HCT116 (cell line): ENCODE measurements at regions not wholly inside any gene's neighbourhood (a gene's known extent, or its start where the extent isn't known, plus 50 kb on each side); places are given as distances from the start of the nearest gene placed in this dataset.

Experiments
- ATAC-seq: fragments of 200-7000 bp; cut with Tn5 transposase; 2 replicates; pipeline ENCODE4 v1.9.1; 2020; ENCODE audit warnings: mild to moderate bottlenecking, moderate library complexity
- BruUV-seq: library from RNA; stranded (reverse); fragments of 400-500 nt; replicated peaks from 2 replicates; lab custom pipeline; 2021; lab: Mats Ljungman, UMichigan
- CTCF ChIA-PET: fragments of 300-600 bp; sonication (Branson Sonifier 250); formaldehyde crosslinking; loops from one replicate; lab custom pipeline; 2021; ENCODE audit warnings: antibody characterized with exemption; lab: Charles Lee
- POLR2A ChIA-PET: fragments of 300-600, 350-600 bp; sonication (Branson Sonifier 250); formaldehyde crosslinking; loops from one replicate; lab custom pipeline; 2021; ENCODE audit warnings: antibody characterized with exemption; lab: Charles Lee
- RAD21 ChIA-PET, 2 experiments: fragments of 300-600 bp; sonication (Branson Sonifier 250); formaldehyde crosslinking; loops; one replicate each; lab custom pipeline; 2023; ENCODE audit warnings: low total read pairs in 2 of 2; ENCODE audit not compliant: uncharacterized antibody in 2 of 2, unreplicated experiment in 2 of 2, low non-redundant PET in 1 of 2; lab: Charles Lee
- DNase-seq: peaks from one replicate; pipeline ENCODE4 v3.0.0-alpha.2; 2010; ENCODE audit warnings: low read depth, low spot score
- H2AFZ ChIP-seq: fragments of 200-600 bp; shearing (Covaris generic), sonication (generic); 2 replicates; pipeline ENCODE4 v1.6.1; 2017; ENCODE audit warnings: low read depth, mixed run types, mixed read lengths, antibody characterized with exemption, low read length; ENCODE audit not compliant: poor library complexity, severe bottlenecking
- H3K27ac ChIP-seq: 2 replicates; pipeline ENCODE4 v1.5.1; 2012; ENCODE audit warnings: low read depth, low read length
- H3K27me3 ChIP-seq: fragments of 200-600 bp; sonication (generic); 2 replicates; pipeline ENCODE4 v1.6.1; 2016; ENCODE audit warnings: mixed run types, low read length, mixed read lengths; ENCODE audit not compliant: insufficient read depth
- H3K36me3 ChIP-seq, 2 experiments: fragments of 200-500 bp in 1 of 2; fragments of 200-600 bp in 1 of 2; sonication (Bioruptor generic) in 1 of 2; sonication (generic) in 1 of 2; 2 replicates each; pipeline versions ENCODE4 v1.5.1 to v1.6.1; 2014 to 2016; ENCODE audit warnings: low read length in 2 of 2, inconsistent platforms in 1 of 2, mixed read lengths in 1 of 2, mixed run types in 1 of 2; ENCODE audit not compliant: insufficient read depth in 2 of 2, control insufficient read depth in 1 of 2
- H3K4me1 ChIP-seq, 2 experiments: fragments of 200-600 bp in 1 of 2; sonication (generic) in 1 of 2; 2 replicates each; pipeline versions ENCODE4 v1.5.1 to v1.6.1; 2012 to 2017; ENCODE audit warnings: low read length in 2 of 2, inconsistent platforms in 1 of 2, mild to moderate bottlenecking in 1 of 2, mixed read lengths in 1 of 2, mixed run types in 1 of 2, moderate library complexity in 1 of 2; ENCODE audit not compliant: insufficient read depth in 2 of 2, control insufficient read depth in 1 of 2
- H3K4me2 ChIP-seq: fragments of 200-600 bp; sonication (generic); 2 replicates; pipeline ENCODE4 v1.6.1; 2017; ENCODE audit warnings: mixed run types, low read length, mixed read lengths
- H3K4me3 ChIP-seq, 2 experiments: fragments of 200-600 bp in 1 of 2; sonication (generic) in 1 of 2; replicated peaks in 1 of 2; 2 replicates each; pipeline ENCODE4 v1.5.1; 2011 to 2016; ENCODE audit warnings: low read length in 2 of 2, control low read depth in 1 of 2, low read depth in 1 of 2, mild to moderate bottlenecking in 1 of 2, mixed read lengths in 1 of 2, mixed run types in 1 of 2
- H3K79me2 ChIP-seq: fragments of 200-600 bp; sonication (generic); 2 replicates; pipeline ENCODE4 v1.6.1; 2017; ENCODE audit warnings: mild to moderate bottlenecking, mixed run types, low read length, moderate library complexity, mixed read lengths; ENCODE audit not compliant: insufficient read depth
- H3K9ac ChIP-seq: fragments of 200-600 bp; sonication (generic); 2 replicates; pipeline ENCODE4 v1.6.1; 2016; ENCODE audit warnings: low read length, mixed read lengths
- H3K9me2 ChIP-seq: fragments of 200-600 bp; sonication (generic), shearing (Covaris generic); 2 replicates; pipeline ENCODE4 v1.6.1; 2017; ENCODE audit warnings: mixed run types, mild to moderate bottlenecking, moderate library complexity; ENCODE audit not compliant: insufficient read depth
- H3K9me3 ChIP-seq, 2 experiments: fragments of 200-500 bp in 1 of 2; fragments of 200-600 bp in 1 of 2; sonication (Bioruptor generic) in 1 of 2; sonication (generic) in 1 of 2; 2 replicates each; pipeline ENCODE4 v1.6.1; 2014 to 2017; ENCODE audit warnings: low read length in 2 of 2, mixed read lengths in 2 of 2, inconsistent platforms in 1 of 2, low read depth in 1 of 2, mild to moderate bottlenecking in 1 of 2, mixed run types in 1 of 2, moderate library complexity in 1 of 2; ENCODE audit not compliant: control insufficient read depth in 1 of 2, insufficient read depth in 1 of 2
- H4K20me1 ChIP-seq: fragments of 200-600 bp; sonication (generic), shearing (Covaris generic); 2 replicates; pipeline ENCODE4 v1.6.1; 2017; ENCODE audit warnings: mixed run types, mild to moderate bottlenecking, moderate library complexity; ENCODE audit not compliant: insufficient read depth
- CBX3 ChIP-seq: IDR thresholded peaks from 2 replicates; pipeline ENCODE4 v1.6.1; 2012; ENCODE audit warnings: low read depth
- CEBPB ChIP-seq: IDR thresholded peaks from 2 replicates; pipeline ENCODE4 v1.6.1; 2012; ENCODE audit warnings: low read depth
- ELF1 ChIP-seq: IDR thresholded peaks from 2 replicates; pipeline ENCODE4 v1.6.1; 2012; ENCODE audit warnings: low read depth, borderline replicate concordance
- EZH2 ChIP-seq: fragments of 200-600 bp; sonication (generic); IDR thresholded peaks from 2 replicates; pipeline ENCODE4 v1.6.1; 2017; ENCODE audit warnings: antibody characterized with exemption, mixed run types
- JUND ChIP-seq: IDR thresholded peaks from 2 replicates; pipeline ENCODE4 v1.6.1; 2012
- POLR2AphosphoS5 ChIP-seq: IDR thresholded peaks from 2 replicates; pipeline ENCODE4 v1.6.1; 2011; ENCODE audit warnings: mild to moderate bottlenecking, low read depth, low read length, moderate library complexity
- RAD21 ChIP-seq: IDR thresholded peaks from 2 replicates; pipeline ENCODE4 v1.6.1; 2012; ENCODE audit warnings: low read depth, mild to moderate bottlenecking
- REST ChIP-seq: IDR thresholded peaks from 2 replicates; pipeline ENCODE4 v1.6.1; 2012; ENCODE audit warnings: low read depth
- SIN3A ChIP-seq: IDR thresholded peaks from 2 replicates; pipeline ENCODE4 v1.6.1; 2012; ENCODE audit warnings: low read depth
- SP1 ChIP-seq: IDR thresholded peaks from 2 replicates; pipeline ENCODE4 v1.6.1; 2012; ENCODE audit warnings: low read depth
- TCF7L2 ChIP-seq: IDR thresholded peaks from 2 replicates; pipeline ENCODE4 v1.7.0; 2011; ENCODE audit warnings: borderline replicate concordance, inconsistent platforms; ENCODE audit not compliant: insufficient read depth, insufficient read length; ENCODE audit errors: extremely low read depth
- ZBTB33 ChIP-seq: IDR thresholded peaks from 2 replicates; pipeline ENCODE4 v1.6.1; 2011; ENCODE audit warnings: mild to moderate bottlenecking, low read length, moderate library complexity; ENCODE audit not compliant: insufficient replicate concordance; ENCODE audit errors: extremely low read depth
- ZFX ChIP-seq: fragments of 450-650 bp; IDR thresholded peaks from 2 replicates; pipeline ENCODE4 v1.6.1; 2017
- ZNF274 ChIP-seq: fragments of 200-500 bp; sonication (Bioruptor generic); IDR thresholded peaks from 2 replicates; pipeline ENCODE4 v1.6.1; 2014; ENCODE audit warnings: mild to moderate bottlenecking, low read depth, low read length, inconsistent platforms
- intact Hi-C: fragments of 100-400 bp; cut with micrococcal nuclease; formaldehyde crosslinking; loops from 2 replicates; pipeline ENCODE4 v1.10.0; 2022
- TF ChIP-seq, protein P1 (sequence below): IDR thresholded peaks from 2 replicates; pipeline ENCODE4 v1.6.1; 2012
- TF ChIP-seq, protein P2 (sequence below): IDR thresholded peaks from 2 replicates; pipeline ENCODE4 v1.6.1; 2012

- Histone ChIP-seq H3K27me3 (no peaks in the 10 kb centered on the region), H3K9ac (no peak overlapping the region), H3K36me3 (no peaks in the 10 kb centered on the region), H2AFZ (no peak overlapping the region), H3K27ac (no peak overlapping the region), H3K4me2 (no peak overlapping the region), H3K9me3 (no peaks in the 10 kb centered on the region), H3K9me2 (no peaks in the 10 kb centered on the region), H3K79me2 (no peaks in the 10 kb centered on the region), H4K20me1 (no peaks in the 10 kb centered on the region), H3K4me1 (no peaks in the 10 kb centered on the region), H3K4me3 (no peak overlapping the region)
- no peak for TF ChIP-seq ELF1
- TF ChIP-seq EZH2 = no peak
- no peak for TF ChIP-seq POLR2AphosphoS5
- TF ChIP-seq REST = no peak
- no peak for TF ChIP-seq ZNF274
- TF ChIP-seq ZFX = no peak
- ChIA-PET RAD21 (no interaction called here), CTCF (no interaction called here), POLR2A (no interaction called here)
- no TSS peak for BruUV-seq
- intact Hi-C loops = no loop called here
- no peak for DNase-seq
- no peak for ATAC-seq
These were observed 1384.8 kb downstream of the FAM133A start for GRCh38 chrX:95058815-95059214.

GRCh38 chrX:95059909-95060308 lies 1385.9 kb downstream of the FAM133A start:
- POLR2A ChIA-PET = no interaction called here
- Histone ChIP-seq H3K79me2 (no peaks in the 10 kb centered on the region), H3K9ac (no peak overlapping the region), H3K27me3 (no peaks in the 10 kb centered on the region), H3K4me3 (no peak overlapping the region), H4K20me1 (no peaks in the 10 kb centered on the region), H3K36me3 (no peaks in the 10 kb centered on the region), H2AFZ (no peak overlapping the region), H3K9me2 (no peaks in the 10 kb centered on the region), H3K4me2 (no peak overlapping the region), H3K27ac (no peak overlapping the region), H3K4me1 (no peaks in the 10 kb centered on the region), H3K9me3 (no peaks in the 10 kb centered on the region)
- intact Hi-C loops = no loop called here
- no peak for DNase-seq
- RAD21 ChIA-PET = no interaction called here
- no TSS peak for BruUV-seq
- no peak for ATAC-seq
- CTCF ChIA-PET = no interaction called here
- no peak for TF ChIP-seq ZBTB33
- TF ChIP-seq, protein P1, sequence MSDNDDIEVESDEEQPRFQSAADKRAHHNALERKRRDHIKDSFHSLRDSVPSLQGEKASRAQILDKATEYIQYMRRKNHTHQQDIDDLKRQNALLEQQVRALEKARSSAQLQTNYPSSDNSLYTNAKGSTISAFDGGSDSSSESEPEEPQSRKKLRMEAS = no peak
- no peak for TF ChIP-seq SIN3A
- TF ChIP-seq ELF1 = no peak
- no peak for TF ChIP-seq SP1
- no peak for TF ChIP-seq RAD21
- no peak for TF ChIP-seq TCF7L2
- TF ChIP-seq CBX3 = no peak
- TF ChIP-seq, protein P2, sequence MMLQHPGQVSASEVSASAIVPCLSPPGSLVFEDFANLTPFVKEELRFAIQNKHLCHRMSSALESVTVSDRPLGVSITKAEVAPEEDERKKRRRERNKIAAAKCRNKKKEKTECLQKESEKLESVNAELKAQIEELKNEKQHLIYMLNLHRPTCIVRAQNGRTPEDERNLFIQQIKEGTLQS = no peak
- no peak for TF ChIP-seq JUND
- TF ChIP-seq CEBPB = no peak
- TF ChIP-seq ZFX = no peak
